GM23338 (cell line): ENCODE measurements at regions not wholly inside any gene's neighbourhood (a gene's known extent, or its start where the extent isn't known, plus 50 kb on each side); places are given as distances from the start of the nearest gene placed in this dataset.

Experiments used
- ATAC-seq: fragments of 200-7000 bp; cut with Tn5 transposase; 3 replicates; pipeline ENCODE4 v1.9.1; 2020
- DNase-seq: peaks from one replicate; pipeline ENCODE4 v3.0.0-alpha.2; 2015; ENCODE audit warnings: low spot score
- H2AFZ ChIP-seq: fragments of 200-600 bp; sonication (generic); 2 replicates; pipeline ENCODE4 v1.8.0; 2016; ENCODE audit warnings: antibody characterized with exemption, mild to moderate bottlenecking, moderate library complexity
- H3F3A ChIP-seq: fragments of 200-600 bp; sonication (generic); replicated peaks from 2 replicates; pipeline ENCODE4 v1.8.0; 2017; ENCODE audit warnings: antibody characterized with exemption, mixed run types, low read depth
- H3K27ac ChIP-seq: fragments of 200-600 bp; sonication (generic); 2 replicates; pipeline ENCODE4 v1.6.1; 2016; ENCODE audit warnings: low read depth
- H3K27me3 ChIP-seq: fragments of 200-600 bp; sonication (generic); 2 replicates; pipeline ENCODE4 v1.8.0; 2016; ENCODE audit warnings: mild to moderate bottlenecking, mixed run types, moderate library complexity; ENCODE audit not compliant: insufficient read depth
- H3K36me3 ChIP-seq: fragments of 200-600 bp; sonication (generic); 2 replicates; pipeline ENCODE4 v1.8.0; 2016; ENCODE audit warnings: mild to moderate bottlenecking; ENCODE audit not compliant: insufficient read depth
- H3K4me1 ChIP-seq: fragments of 200-600 bp; sonication (generic); 2 replicates; pipeline ENCODE4 v1.8.0; 2016; ENCODE audit warnings: mild to moderate bottlenecking, moderate library complexity; ENCODE audit not compliant: insufficient read depth
- H3K4me2 ChIP-seq: fragments of 200-600 bp; sonication (generic); 2 replicates; pipeline ENCODE4 v1.7.1; 2017; ENCODE audit warnings: mixed run types
- H3K4me3 ChIP-seq: fragments of 200-600 bp; sonication (generic); 2 replicates; pipeline ENCODE4 v1.6.1; 2016; ENCODE audit warnings: mixed run types
- H3K79me2 ChIP-seq: fragments of 200-600 bp; sonication (generic); replicated peaks from 2 replicates; pipeline ENCODE4 v1.8.0; 2017; ENCODE audit warnings: mild to moderate bottlenecking; ENCODE audit not compliant: insufficient read depth
- H3K9me2 ChIP-seq: fragments of 200-600 bp; sonication (generic); 2 replicates; pipeline ENCODE4 v1.8.0; 2017; ENCODE audit not compliant: insufficient read depth
- H4K20me1 ChIP-seq: fragments of 200-600 bp; sonication (generic); replicated peaks from 2 replicates; pipeline ENCODE4 v1.8.0; 2017; ENCODE audit warnings: mild to moderate bottlenecking; ENCODE audit not compliant: insufficient read depth
- H3K27ac Mint-ChIP-seq: 2 replicates; pipeline ENCODE4 v1.8.0; 2020; ENCODE audit warnings: inconsistent platforms, mild to moderate bottlenecking, moderate library complexity, mixed read lengths
- H3K27me3 Mint-ChIP-seq: 3 replicates; pipeline ENCODE4 v1.8.0; 2022; ENCODE audit warnings: low read depth, mild to moderate bottlenecking, moderate library complexity, mixed read lengths, inconsistent platforms; ENCODE audit not compliant: insufficient read depth, poor library complexity
- H3K36me3 Mint-ChIP-seq: 3 replicates; pipeline ENCODE4 v1.8.0; 2021; ENCODE audit warnings: low read depth, mild to moderate bottlenecking, inconsistent platforms, moderate library complexity, mixed read lengths
- H3K4me1 Mint-ChIP-seq: 3 replicates; pipeline ENCODE4 v1.8.0; 2020; ENCODE audit warnings: mild to moderate bottlenecking, inconsistent platforms, mixed read lengths
- H3K4me3 Mint-ChIP-seq: 3 replicates; pipeline ENCODE4 v1.8.0; 2021; ENCODE audit warnings: moderate library complexity, mild to moderate bottlenecking, inconsistent platforms, mixed read lengths
- H3K9me3 Mint-ChIP-seq: 3 replicates; pipeline ENCODE4 v1.8.0; 2020; ENCODE audit warnings: moderate library complexity, mild to moderate bottlenecking, inconsistent platforms, mixed read lengths
- CREB1 ChIP-seq: fragments of 250-450 bp; sonication (Bioruptor Pico); IDR thresholded peaks from 2 replicates; pipeline ENCODE4 v1.5.0; 2020; ENCODE audit warnings: low read depth, mild to moderate bottlenecking, moderate library complexity
- CTCF ChIP-seq, 2 experiments: fragments of 200-600 bp in 1 of 2; sonication (generic) in 1 of 2; conservative IDR thresholded peaks; 2 replicates each; pipeline versions ENCODE4 v1.5.1 to v1.6.1; 2016 to 2017; ENCODE audit warnings: antibody characterized with exemption in 2 of 2, low read depth in 2 of 2, mild to moderate bottlenecking in 2 of 2, moderate library complexity in 1 of 2
- EZH2phosphoT487 ChIP-seq: fragments of 200-600 bp; sonication (generic); IDR thresholded peaks from one replicate; pipeline ENCODE4 v1.8.1; 2018; ENCODE audit warnings: antibody characterized with exemption; ENCODE audit not compliant: unreplicated experiment
- JUNB ChIP-seq: IDR thresholded peaks from one replicate; pipeline ENCODE4 v1.6.1; 2016; ENCODE audit warnings: antibody characterized with exemption; ENCODE audit not compliant: unreplicated experiment
- POLR2AphosphoS5 ChIP-seq: IDR thresholded peaks from 2 replicates; pipeline ENCODE4 v1.6.1; 2016; ENCODE audit warnings: antibody characterized with exemption, low read depth
- ZNF114 ChIP-seq: fragments of 250-450 bp; sonication (Bioruptor Pico); IDR thresholded peaks from 2 replicates; pipeline ENCODE4 v1.5.0; 2020; ENCODE audit warnings: mild to moderate bottlenecking, moderate library complexity
- ZNF462 ChIP-seq: fragments of 250-450 bp; sonication (Bioruptor Pico); IDR thresholded peaks from 2 replicates; pipeline ENCODE4 v1.5.0; 2020; ENCODE audit warnings: mild to moderate bottlenecking, moderate library complexity

DNA sequence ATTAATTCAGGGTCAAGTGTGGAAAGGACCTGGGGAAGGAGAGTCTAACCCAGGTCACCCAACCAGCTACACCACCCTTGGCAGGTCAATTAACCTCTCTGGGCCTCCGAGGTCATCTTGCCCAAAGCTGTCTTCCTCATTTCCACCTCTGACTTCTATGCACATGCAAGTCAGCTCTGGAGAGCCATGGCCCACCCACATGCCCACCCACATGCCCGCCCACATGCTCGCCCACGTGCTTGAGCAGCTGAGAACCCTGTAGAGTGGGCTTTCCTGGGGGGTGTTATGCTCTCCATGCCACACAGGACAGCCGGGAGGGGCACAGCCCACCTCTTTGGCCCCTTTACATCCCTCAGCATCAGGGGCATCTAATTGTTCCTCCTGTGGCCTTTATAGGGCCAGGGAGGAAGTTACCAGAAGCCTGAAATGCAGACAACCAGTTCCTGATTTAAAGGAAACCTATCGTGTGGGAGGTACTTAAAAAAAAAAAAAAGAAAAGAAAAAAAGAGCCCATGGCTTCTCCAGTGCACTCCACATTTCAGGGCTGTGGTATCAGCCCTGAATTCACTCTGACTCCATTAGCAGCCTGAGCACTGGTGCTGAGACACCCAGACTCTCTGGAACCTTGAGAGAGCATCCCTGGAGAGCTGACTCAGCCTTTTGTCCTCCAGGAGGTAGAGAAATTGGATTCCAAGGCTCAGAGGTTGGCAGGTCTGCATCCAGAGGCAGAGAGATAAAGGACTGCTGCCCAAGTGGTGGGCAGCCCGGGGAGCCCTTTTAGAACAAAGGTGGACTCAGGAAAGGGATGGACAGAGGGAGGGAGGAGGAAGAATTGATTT lies 176.2 kb upstream of the ZMIZ1 start:
- peaks cover 7% of the 10 kb centered on the region; the same call in 1 of the 2 replicates for H3K9me2 ChIP-seq
- DNase-seq: no peak
- Mint-ChIP-seq H3K27ac (no peak overlapping the region), H3K9me3 (no peaks in the 10 kb centered on the region; the same call in 2 of the 3 replicates), H3K27me3 (peaks cover 14% of the 10 kb centered on the region), H3K4me1 (peaks cover 25% of the 10 kb centered on the region), H3K4me3 (no peak overlapping the region), H3K36me3 (no peaks in the 10 kb centered on the region)
- no peak overlapping the region for H3K27ac ChIP-seq
- H3K4me3 ChIP-seq: no peak overlapping the region
- TF ChIP-seq ZNF114 (CRISPR knock-in tag): no peak
- no peak for TF ChIP-seq CTCF (conservative IDR thresholded peaks at IDR 0.05; ENCODE audit: low read depth in 2 of 2)
- TF ChIP-seq JUNB: no peak
- TF ChIP-seq POLR2AphosphoS5: no peak
- H3F3A ChIP-seq: no peaks in the 10 kb centered on the region
- no peak overlapping the region for H2AFZ ChIP-seq
- H3K79me2 ChIP-seq: no peaks in the 10 kb centered on the region
- no peaks in the 10 kb centered on the region; the same call in 1 of the 2 replicates for H3K4me1 ChIP-seq
- H3K36me3 ChIP-seq: no peaks in the 10 kb centered on the region
- no peaks in the 10 kb centered on the region for H3K27me3 ChIP-seq
- no peaks in the 10 kb centered on the region for H4K20me1 ChIP-seq
- ATAC-seq: no peak
- H3K4me2 ChIP-seq: no peak overlapping the region

DNA sequence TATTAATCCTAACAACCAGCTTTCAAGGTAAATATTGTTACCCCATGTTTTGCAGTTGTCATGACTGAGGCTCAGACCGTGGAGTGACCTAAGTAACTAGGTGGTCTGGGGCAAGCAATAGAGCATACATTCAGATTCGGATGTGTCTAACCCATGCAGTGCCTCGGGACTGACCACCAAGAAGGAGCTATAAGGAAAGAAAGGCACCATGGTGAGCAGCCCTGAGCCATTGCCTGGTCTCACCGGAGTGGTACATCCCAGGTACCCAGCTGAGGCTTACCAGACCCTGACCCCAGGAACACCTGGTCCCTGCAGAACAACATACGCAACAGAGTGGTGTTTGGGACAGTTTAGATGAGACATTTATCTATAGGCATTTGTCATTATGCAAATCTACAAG lies 175.5 kb upstream of the ZMIZ1 start:
- H3K27me3 ChIP-seq: no peaks in the 10 kb centered on the region
- no peaks in the 10 kb centered on the region; the same call in 1 of the 2 replicates for H3K4me1 ChIP-seq
- H3K36me3 ChIP-seq: no peaks in the 10 kb centered on the region
- peaks cover 25% of the 10 kb centered on the region for H3K4me1 Mint-ChIP-seq
- DNase-seq (no peak), ATAC-seq (no peak)
- H3K36me3 Mint-ChIP-seq: no peaks in the 10 kb centered on the region
- H3K9me2 ChIP-seq: peaks cover 7% of the 10 kb centered on the region; the same call in 1 of the 2 replicates
- no peaks in the 10 kb centered on the region; the same call in 2 of the 3 replicates for H3K9me3 Mint-ChIP-seq
- no peaks in the 10 kb centered on the region for H3K79me2 ChIP-seq
- no peaks in the 10 kb centered on the region for H4K20me1 ChIP-seq
- no peak overlapping the region for H3K4me2 ChIP-seq
- no peak overlapping the region for H3K4me3 ChIP-seq
- no peak overlapping the region for H3K27ac ChIP-seq
- H3F3A ChIP-seq: no peaks in the 10 kb centered on the region
- H3K27me3 Mint-ChIP-seq: peaks cover 14% of the 10 kb centered on the region
- H3K27ac Mint-ChIP-seq: no peak overlapping the region
- no peak overlapping the region for H2AFZ ChIP-seq
- H3K4me3 Mint-ChIP-seq: no peak overlapping the region
- TF ChIP-seq ZNF462 (no peak), EZH2phosphoT487 (no peak), CTCF (conservative IDR thresholded peaks at IDR 0.05; ENCODE audit: low read depth in 2 of 2) (no peak), CREB1 (no peak)
